A549 (cell line): ENCODE measurements at regions not wholly inside any gene's neighbourhood (a gene's known extent, or its start where the extent isn't known, plus 50 kb on each side); places are given as distances from the start of the nearest gene placed in this dataset.

Source experiments
- BCL3 ChIP-seq: fragments of >200 bp; sonication (Bioruptor Twin); formaldehyde crosslinking; IDR thresholded peaks from 3 replicates; pipeline ENCODE4 v1.6.1; 2016
- CEBPB ChIP-seq, 2 experiments: fragments of >200 bp in 1 of 2; sonication (Bioruptor Twin) in 1 of 2; formaldehyde crosslinking in 1 of 2; IDR thresholded peaks; 2 replicates each; pipeline ENCODE4 v1.6.1; 2012 to 2016
- KDM5A ChIP-seq: fragments of 200-600 bp; sonication (generic); IDR thresholded peaks from 2 replicates; pipeline ENCODE4 v1.6.1; 2016; ENCODE audit warnings: antibody characterized with exemption, mild to moderate bottlenecking
- MAZ ChIP-seq: fragments of 150-350 bp; IDR thresholded peaks from 2 replicates; pipeline ENCODE4 v1.6.1; 2014; ENCODE audit warnings: antibody characterized with exemption, low read depth, low read length, borderline replicate concordance
- NR3C1 ChIP-seq: fragments of >200 bp; sonication (Bioruptor Twin); formaldehyde crosslinking; IDR thresholded peaks from 3 replicates; pipeline ENCODE4 v1.6.1; 2017
- RNF2 ChIP-seq: fragments of 200-600 bp; sonication (generic); IDR thresholded peaks from 2 replicates; pipeline ENCODE4 v1.6.1; 2016; ENCODE audit warnings: low read depth, mild to moderate bottlenecking, antibody characterized with exemption, moderate library complexity, borderline replicate concordance
- USF2 ChIP-seq: fragments of 450-650 bp; IDR thresholded peaks from 2 replicates; pipeline ENCODE4 v1.6.1; 2014; ENCODE audit warnings: antibody characterized with exemption
- TF ChIP-seq, protein P1 (sequence below): fragments of >200 bp; sonication (Bioruptor Twin); formaldehyde crosslinking; IDR thresholded peaks from 3 replicates; pipeline ENCODE4 v1.5.1; 2016
- TF ChIP-seq, protein P2 (sequence below): fragments of 150-350 bp; IDR thresholded peaks from 2 replicates; pipeline ENCODE4 v1.6.1; 2014; ENCODE audit warnings: low read depth, mild to moderate bottlenecking, low read length

GRCh38 chr14:56036353-56036752, 81.9 kb upstream of the PELI2 start:
- TF ChIP-seq, protein P1, sequence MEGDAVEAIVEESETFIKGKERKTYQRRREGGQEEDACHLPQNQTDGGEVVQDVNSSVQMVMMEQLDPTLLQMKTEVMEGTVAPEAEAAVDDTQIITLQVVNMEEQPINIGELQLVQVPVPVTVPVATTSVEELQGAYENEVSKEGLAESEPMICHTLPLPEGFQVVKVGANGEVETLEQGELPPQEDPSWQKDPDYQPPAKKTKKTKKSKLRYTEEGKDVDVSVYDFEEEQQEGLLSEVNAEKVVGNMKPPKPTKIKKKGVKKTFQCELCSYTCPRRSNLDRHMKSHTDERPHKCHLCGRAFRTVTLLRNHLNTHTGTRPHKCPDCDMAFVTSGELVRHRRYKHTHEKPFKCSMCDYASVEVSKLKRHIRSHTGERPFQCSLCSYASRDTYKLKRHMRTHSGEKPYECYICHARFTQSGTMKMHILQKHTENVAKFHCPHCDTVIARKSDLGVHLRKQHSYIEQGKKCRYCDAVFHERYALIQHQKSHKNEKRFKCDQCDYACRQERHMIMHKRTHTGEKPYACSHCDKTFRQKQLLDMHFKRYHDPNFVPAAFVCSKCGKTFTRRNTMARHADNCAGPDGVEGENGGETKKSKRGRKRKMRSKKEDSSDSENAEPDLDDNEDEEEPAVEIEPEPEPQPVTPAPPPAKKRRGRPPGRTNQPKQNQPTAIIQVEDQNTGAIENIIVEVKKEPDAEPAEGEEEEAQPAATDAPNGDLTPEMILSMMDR, result no peak
- no peak for TF ChIP-seq RNF2
- no peak for TF ChIP-seq USF2
- TF ChIP-seq, protein P2, sequence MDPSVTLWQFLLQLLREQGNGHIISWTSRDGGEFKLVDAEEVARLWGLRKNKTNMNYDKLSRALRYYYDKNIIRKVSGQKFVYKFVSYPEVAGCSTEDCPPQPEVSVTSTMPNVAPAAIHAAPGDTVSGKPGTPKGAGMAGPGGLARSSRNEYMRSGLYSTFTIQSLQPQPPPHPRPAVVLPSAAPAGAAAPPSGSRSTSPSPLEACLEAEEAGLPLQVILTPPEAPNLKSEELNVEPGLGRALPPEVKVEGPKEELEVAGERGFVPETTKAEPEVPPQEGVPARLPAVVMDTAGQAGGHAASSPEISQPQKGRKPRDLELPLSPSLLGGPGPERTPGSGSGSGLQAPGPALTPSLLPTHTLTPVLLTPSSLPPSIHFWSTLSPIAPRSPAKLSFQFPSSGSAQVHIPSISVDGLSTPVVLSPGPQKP, result no peak
- TF ChIP-seq BCL3, result no peak
- no peak for TF ChIP-seq CEBPB (IDR thresholded peaks at IDR 0.05)
- TF ChIP-seq KDM5A, result no peak
- TF ChIP-seq NR3C1, result no peak
- TF ChIP-seq MAZ, result no peak
